Keratinocyte (primary cell): ENCODE measurements at regions not wholly inside any gene's neighbourhood (a gene's known extent, or its start where the extent isn't known, plus 50 kb on each side); places are given as distances from the start of the nearest gene placed in this dataset.

Source experiments
- DNase-seq: peaks from one replicate; pipeline ENCODE4 v3.0.0-alpha.2; 2011; ENCODE audit warnings: low read depth, missing footprints, low spot score
- FAIRE-seq: peaks from 2 replicates; lab custom pipeline; 2011; peaks lifted over from hg19 to GRCh38; lab: Jason Lieb, UNC
- H2AFZ ChIP-seq: 2 replicates; pipeline ENCODE4 v1.6.0; 2012; ENCODE audit warnings: low read length, control low read depth, inconsistent platforms; ENCODE audit not compliant: control insufficient read depth
- H3K27ac ChIP-seq: 2 replicates; pipeline ENCODE4 v1.5.1; 2011; ENCODE audit warnings: low read length; ENCODE audit not compliant: control insufficient read depth, insufficient read depth
- H3K27me3 ChIP-seq: 3 replicates; pipeline ENCODE4 v1.6.0; 2011; ENCODE audit warnings: low read length; ENCODE audit not compliant: control insufficient read depth, insufficient read depth; ENCODE audit errors: extremely low read depth
- H3K36me3 ChIP-seq, 2 experiments: 2 replicates in 1 of 2; 3 replicates in 1 of 2; pipeline ENCODE4 v1.5.1; 2011; ENCODE audit warnings: low read length in 2 of 2, mild to moderate bottlenecking in 1 of 2; ENCODE audit not compliant: control insufficient read depth in 2 of 2, insufficient read depth in 2 of 2; ENCODE audit errors: extremely low read depth in 1 of 2
- H3K4me1 ChIP-seq: 3 replicates; pipeline ENCODE4 v1.5.1; 2011; ENCODE audit warnings: low read length; ENCODE audit not compliant: control insufficient read depth, insufficient read depth; ENCODE audit errors: extremely low read depth
- H3K4me2 ChIP-seq: 3 replicates; pipeline ENCODE4 v1.6.0; 2011; ENCODE audit warnings: low read depth, low read length; ENCODE audit not compliant: control insufficient read depth, insufficient read depth; ENCODE audit errors: extremely low read depth
- H3K4me3 ChIP-seq, 3 experiments: fragments of 200-600 bp in 1 of 3; sonication (generic) in 1 of 3; 2 replicates in 2 of 3; 3 replicates in 1 of 3; pipeline ENCODE4 v1.5.1; 2011 to 2016; ENCODE audit warnings: low read length in 3 of 3, mild to moderate bottlenecking in 3 of 3, control low read depth in 2 of 3, inconsistent platforms in 1 of 3, low read depth in 1 of 3, mixed read lengths in 1 of 3, mixed run types in 1 of 3, moderate library complexity in 1 of 3; ENCODE audit not compliant: control insufficient read depth in 2 of 3, insufficient read depth in 2 of 3; ENCODE audit errors: extremely low read depth in 1 of 3
- H3K79me2 ChIP-seq: 2 replicates; pipeline ENCODE4 v1.6.0; 2012; ENCODE audit warnings: low read length; ENCODE audit not compliant: control insufficient read depth, insufficient read depth
- H3K9ac ChIP-seq: 3 replicates; pipeline ENCODE4 v1.6.0; 2011; ENCODE audit warnings: low read length; ENCODE audit not compliant: control insufficient read depth, insufficient read depth; ENCODE audit errors: extremely low read depth
- H3K9me1 ChIP-seq: 3 replicates; pipeline ENCODE4 v1.6.0; 2011; ENCODE audit warnings: low read length; ENCODE audit not compliant: control insufficient read depth, insufficient read depth; ENCODE audit errors: extremely low read depth
- H3K9me3 ChIP-seq: 2 replicates; pipeline ENCODE4 v1.5.1; 2012; ENCODE audit warnings: low read depth, low read length; ENCODE audit not compliant: control insufficient read depth
- H4K20me1 ChIP-seq: 3 replicates; pipeline ENCODE4 v1.6.0; 2011; ENCODE audit warnings: low read length; ENCODE audit not compliant: control insufficient read depth, insufficient read depth; ENCODE audit errors: extremely low read depth
- EZH2 ChIP-seq: IDR thresholded peaks from one replicate; pipeline ENCODE4 v1.6.1; 2012; ENCODE audit warnings: inconsistent platforms, mild to moderate bottlenecking, low read length, moderate library complexity
- dilution Hi-C: fragments of 300-500 bp; cut with MboI; formaldehyde crosslinking; loops from one replicate; pipeline ENCODE4 v1.7.0; 2020; ENCODE audit warnings: low sequenced_read_pairs; ENCODE audit not compliant: extremely low pct_ligation_motif_present
- TF ChIP-seq, protein P1 (sequence below), 3 experiments: IDR thresholded peaks in 1 of 3; conservative IDR thresholded peaks in 1 of 3; optimal IDR thresholded peaks in 1 of 3; 2 replicates in 2 of 3; 3 replicates in 1 of 3; pipeline versions ENCODE3 to v1.5.1; 2011; ENCODE audit warnings: low read length in 3 of 3, mild to moderate bottlenecking in 3 of 3, moderate library complexity in 2 of 3, control low read depth in 1 of 3, inconsistent platforms in 1 of 3; ENCODE audit not compliant: insufficient read depth in 2 of 3; ENCODE audit errors: extremely low read depth in 1 of 3

GRCh38 chr3:88671573-88671972, 435.8 kb upstream of the EPHA3 start:
- H3K36me3 ChIP-seq = no peaks in the 10 kb centered on the region
- no peaks in the 10 kb centered on the region for H3K79me2 ChIP-seq
- H3K27ac ChIP-seq = no peak overlapping the region
- H3K4me2 ChIP-seq = no peak overlapping the region
- H2AFZ ChIP-seq = no peak overlapping the region
- no peak for DNase-seq
- no peaks in the 10 kb centered on the region for H3K4me1 ChIP-seq
- H3K4me3 ChIP-seq = no peak overlapping the region
- H3K9ac ChIP-seq = no peak overlapping the region
- H3K27me3 ChIP-seq = no peaks in the 10 kb centered on the region
- dilution Hi-C loops = no loop called here
- no peaks in the 10 kb centered on the region for H3K9me3 ChIP-seq
- no peak for TF ChIP-seq EZH2
- TF ChIP-seq, protein P1, sequence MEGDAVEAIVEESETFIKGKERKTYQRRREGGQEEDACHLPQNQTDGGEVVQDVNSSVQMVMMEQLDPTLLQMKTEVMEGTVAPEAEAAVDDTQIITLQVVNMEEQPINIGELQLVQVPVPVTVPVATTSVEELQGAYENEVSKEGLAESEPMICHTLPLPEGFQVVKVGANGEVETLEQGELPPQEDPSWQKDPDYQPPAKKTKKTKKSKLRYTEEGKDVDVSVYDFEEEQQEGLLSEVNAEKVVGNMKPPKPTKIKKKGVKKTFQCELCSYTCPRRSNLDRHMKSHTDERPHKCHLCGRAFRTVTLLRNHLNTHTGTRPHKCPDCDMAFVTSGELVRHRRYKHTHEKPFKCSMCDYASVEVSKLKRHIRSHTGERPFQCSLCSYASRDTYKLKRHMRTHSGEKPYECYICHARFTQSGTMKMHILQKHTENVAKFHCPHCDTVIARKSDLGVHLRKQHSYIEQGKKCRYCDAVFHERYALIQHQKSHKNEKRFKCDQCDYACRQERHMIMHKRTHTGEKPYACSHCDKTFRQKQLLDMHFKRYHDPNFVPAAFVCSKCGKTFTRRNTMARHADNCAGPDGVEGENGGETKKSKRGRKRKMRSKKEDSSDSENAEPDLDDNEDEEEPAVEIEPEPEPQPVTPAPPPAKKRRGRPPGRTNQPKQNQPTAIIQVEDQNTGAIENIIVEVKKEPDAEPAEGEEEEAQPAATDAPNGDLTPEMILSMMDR (optimal IDR thresholded peaks at IDR 0.05 in 1 of 3, IDR thresholded peaks at IDR 0.05 in 1 of 3, conservative IDR thresholded peaks at IDR 0.05 in 1 of 3; ENCODE audit: extremely low read depth in 1 of 3, insufficient read depth in 2 of 3, low read length in 3 of 3) = no peak
- no peak for FAIRE-seq
- H3K9me1 ChIP-seq = no peaks in the 10 kb centered on the region
- no peaks in the 10 kb centered on the region for H4K20me1 ChIP-seq

- FAIRE-seq (no peak), DNase-seq (no peak)
- Histone ChIP-seq H4K20me1 (no peaks in the 10 kb centered on the region), H3K36me3 (no peaks in the 10 kb centered on the region), H3K27ac (no peak overlapping the region), H3K9me1 (no peaks in the 10 kb centered on the region), H3K4me1 (no peaks in the 10 kb centered on the region), H3K4me3 (no peak overlapping the region), H3K9me3 (no peaks in the 10 kb centered on the region), H3K4me2 (no peak overlapping the region), H3K9ac (no peak overlapping the region), H3K27me3 (no peaks in the 10 kb centered on the region), H3K79me2 (no peaks in the 10 kb centered on the region), H2AFZ (no peak overlapping the region)
- dilution Hi-C loops = no loop called here
- TF ChIP-seq, protein P1 (optimal IDR thresholded peaks at IDR 0.05 in 1 of 3, IDR thresholded peaks at IDR 0.05 in 1 of 3, conservative IDR thresholded peaks at IDR 0.05 in 1 of 3; ENCODE audit: extremely low read depth in 1 of 3, insufficient read depth in 2 of 3, low read length in 3 of 3) = no peak
- TF ChIP-seq EZH2 = no peak
These were observed 430.1 kb upstream of the EPHA3 start for GRCh38 chr3:88677298-88677697.
